HUES48 (cell line): ENCODE measurements at regions not wholly inside any gene's neighbourhood (a gene's known extent, or its start where the extent isn't known, plus 50 kb on each side); places are given as distances from the start of the nearest gene placed in this dataset.

Experiments used
- H3K27ac ChIP-seq: one replicate; pipeline ENCODE4 v1.7.0; 2013; ENCODE audit warnings: low read depth, low read length, inconsistent platforms
- H3K27me3 ChIP-seq: 2 replicates; pipeline ENCODE4 v1.6.1; 2013; ENCODE audit warnings: mild to moderate bottlenecking, low read length; ENCODE audit not compliant: control insufficient read depth, insufficient read depth
- H3K36me3 ChIP-seq: 2 replicates; pipeline ENCODE4 v1.6.1; 2013; ENCODE audit warnings: low read length; ENCODE audit not compliant: control insufficient read depth, insufficient read depth
- H3K4me1 ChIP-seq: 2 replicates; pipeline ENCODE4 v1.6.1; 2013; ENCODE audit warnings: mild to moderate bottlenecking, low read length; ENCODE audit not compliant: control insufficient read depth, insufficient read depth
- H3K4me3 ChIP-seq: 2 replicates; pipeline ENCODE4 v1.5.1; 2013; ENCODE audit warnings: mild to moderate bottlenecking, low read depth, low read length
- H3K9ac ChIP-seq: 2 replicates; pipeline ENCODE4 v1.6.1; 2013; ENCODE audit warnings: mild to moderate bottlenecking, low read depth, low read length, moderate library complexity
- H3K9me3 ChIP-seq: 2 replicates; pipeline ENCODE4 v1.6.1; 2013; ENCODE audit warnings: low read length; ENCODE audit not compliant: control insufficient read depth, insufficient read depth

GRCh38 chr6:5930143-5930770 lies 76.5 kb downstream of the NRN1 start:
- Histone ChIP-seq H3K4me3 (no peak overlapping the region), H3K27me3 (no peaks in the 10 kb centered on the region), H3K4me1 (no peaks in the 10 kb centered on the region), H3K9me3 (no peaks in the 10 kb centered on the region), H3K9ac (no peak overlapping the region), H3K36me3 (no peaks in the 10 kb centered on the region), H3K27ac (no peak overlapping the region)

- Histone ChIP-seq H3K36me3 (no peaks in the 10 kb centered on the region), H3K9me3 (no peaks in the 10 kb centered on the region), H3K4me1 (no peaks in the 10 kb centered on the region), H3K27ac (no peak overlapping the region), H3K9ac (no peak overlapping the region), H3K4me3 (no peak overlapping the region), H3K27me3 (no peaks in the 10 kb centered on the region)
Observed at GRCh38 chr6:5923840-5924239, 82.9 kb downstream of the NRN1 start.

GRCh38 chr6:5922230-5922629 lies 84.5 kb downstream of the NRN1 start:
- Histone ChIP-seq H3K27ac (no peak overlapping the region), H3K27me3 (no peaks in the 10 kb centered on the region), H3K9me3 (no peaks in the 10 kb centered on the region), H3K36me3 (no peaks in the 10 kb centered on the region), H3K4me3 (no peak overlapping the region), H3K9ac (no peak overlapping the region), H3K4me1 (no peaks in the 10 kb centered on the region)

- Histone ChIP-seq H3K27ac (no peak overlapping the region), H3K4me3 (no peak overlapping the region), H3K9me3 (no peaks in the 10 kb centered on the region), H3K9ac (no peak overlapping the region), H3K4me1 (no peaks in the 10 kb centered on the region), H3K36me3 (no peaks in the 10 kb centered on the region), H3K27me3 (no peaks in the 10 kb centered on the region)
Observed at GRCh38 chr6:5909721-5910120, 97.0 kb downstream of the NRN1 start.

GRCh38 chr6:5906842-5907241 lies 99.9 kb downstream of the NRN1 start:
- Histone ChIP-seq H3K4me1 (no peaks in the 10 kb centered on the region), H3K9me3 (no peaks in the 10 kb centered on the region), H3K36me3 (no peaks in the 10 kb centered on the region), H3K27me3 (no peaks in the 10 kb centered on the region), H3K4me3 (no peak overlapping the region), H3K27ac (no peak overlapping the region), H3K9ac (no peak overlapping the region)

GRCh38 chr6:5906340-5906670 lies 100.4 kb downstream of the NRN1 start:
- Histone ChIP-seq H3K36me3 (no peaks in the 10 kb centered on the region), H3K9me3 (no peaks in the 10 kb centered on the region), H3K27ac (no peak overlapping the region), H3K27me3 (no peaks in the 10 kb centered on the region), H3K9ac (no peak overlapping the region), H3K4me1 (no peaks in the 10 kb centered on the region), H3K4me3 (no peak overlapping the region)

- H3K4me3 ChIP-seq = no peak overlapping the region
- H3K9ac ChIP-seq = no peak overlapping the region
- no peaks in the 10 kb centered on the region for H3K36me3 ChIP-seq
- no peaks in the 10 kb centered on the region for H3K27me3 ChIP-seq
- no peaks in the 10 kb centered on the region for H3K9me3 ChIP-seq
- H3K27ac ChIP-seq = no peak overlapping the region
- no peaks in the 10 kb centered on the region for H3K4me1 ChIP-seq
Observed at GRCh38 chr6:5905431-5906339, 101.0 kb downstream of the NRN1 start.

GRCh38 chr6:5904532-5904931 lies 102.2 kb downstream of the NRN1 start:
- Histone ChIP-seq H3K36me3 (no peaks in the 10 kb centered on the region), H3K4me3 (no peak overlapping the region), H3K27me3 (no peaks in the 10 kb centered on the region), H3K9me3 (no peaks in the 10 kb centered on the region), H3K4me1 (no peaks in the 10 kb centered on the region), H3K27ac (no peak overlapping the region), H3K9ac (no peak overlapping the region)

- H3K9ac ChIP-seq = no peak overlapping the region
Observed at GRCh38 chr6:5899216-5900045, 107.3 kb downstream of the NRN1 start.

GRCh38 chr6:5898563-5898962 lies 108.2 kb downstream of the NRN1 start:
- no peaks in the 10 kb centered on the region for H3K4me1 ChIP-seq
- no peak overlapping the region for H3K9ac ChIP-seq

More at GRCh38 chr6:5899216-5900045, 107.3 kb downstream of the NRN1 start:
- no peaks in the 10 kb centered on the region for H3K9me3 ChIP-seq
- H3K27me3 ChIP-seq = no peaks in the 10 kb centered on the region
- no peak overlapping the region for H3K27ac ChIP-seq
- H3K4me1 ChIP-seq = no peaks in the 10 kb centered on the region
- H3K36me3 ChIP-seq = no peaks in the 10 kb centered on the region
- no peak overlapping the region for H3K4me3 ChIP-seq

GRCh38 chr6:5898102-5898501 lies 108.6 kb downstream of the NRN1 start:
- Histone ChIP-seq H3K9ac (no peak overlapping the region), H3K4me3 (no peak overlapping the region), H3K9me3 (peaks cover 2% of the 10 kb centered on the region; the same call in 1 of the 2 replicates), H3K36me3 (no peaks in the 10 kb centered on the region), H3K27ac (no peak overlapping the region), H3K27me3 (no peaks in the 10 kb centered on the region), H3K4me1 (no peaks in the 10 kb centered on the region)

More at GRCh38 chr6:5898563-5898962, 108.2 kb downstream of the NRN1 start:
- H3K9me3 ChIP-seq = no peaks in the 10 kb centered on the region
- no peak overlapping the region for H3K4me3 ChIP-seq
- no peaks in the 10 kb centered on the region for H3K36me3 ChIP-seq
- no peaks in the 10 kb centered on the region for H3K27me3 ChIP-seq
- H3K27ac ChIP-seq = no peak overlapping the region
